Naive thymus-derived CD4-positive, alpha-beta T cell (primary cell): ENCODE measurements at regions not wholly inside any gene's neighbourhood (a gene's known extent, or its start where the extent isn't known, plus 50 kb on each side); places are given as distances from the start of the nearest gene placed in this dataset.

Source experiments
- ATAC-seq: fragments of 150-1000 bp; cut with Tn5 transposase; 2 replicates; pipeline ENCODE4 v1.10.0; 2021; ENCODE audit warnings: mild to moderate bottlenecking, moderate library complexity
- CTCF ChIA-PET: fragments of 350-600 bp; sonication (Branson Sonifier 250); formaldehyde crosslinking; loops from one replicate; lab custom pipeline; 2021; ENCODE audit warnings: antibody characterized with exemption; lab: Charles Lee
- POLR2A ChIA-PET: fragments of 350-600 bp; sonication (Branson Sonifier 250); formaldehyde crosslinking; loops from one replicate; lab custom pipeline; 2021; ENCODE audit warnings: antibody characterized with exemption, inconsistent platforms; lab: Charles Lee
- DNase-seq, 9 donors: peaks; one replicate each; pipeline versions ENCODE4 v3.0.0 to v3.0.0-alpha.2; 2020 to 2022; ENCODE audit warnings: mixed read lengths in 1 of 9
- H3K27ac ChIP-seq: one replicate; pipeline ENCODE4 v1.7.0; 2013; ENCODE audit warnings: mild to moderate bottlenecking, low read depth, low read length, moderate library complexity
- H3K27me3 ChIP-seq, 2 donors: one replicate each; pipeline ENCODE4 v1.7.0; 2013; ENCODE audit warnings: low read length in 2 of 2, mild to moderate bottlenecking in 2 of 2, moderate library complexity in 2 of 2; ENCODE audit not compliant: control insufficient read depth in 2 of 2, insufficient read depth in 2 of 2
- H3K36me3 ChIP-seq, 3 experiments: 1 replicate in 2 of 3; 2 replicates in 1 of 3; pipeline ENCODE4 v1.7.0; 2013; ENCODE audit warnings: low read length in 3 of 3, mild to moderate bottlenecking in 3 of 3, moderate library complexity in 1 of 3; ENCODE audit not compliant: insufficient read depth in 3 of 3, control insufficient read depth in 2 of 3
- H3K4me1 ChIP-seq, 2 donors: one replicate each; pipeline ENCODE4 v1.7.0; 2013; ENCODE audit warnings: low read length in 2 of 2, mild to moderate bottlenecking in 2 of 2, moderate library complexity in 1 of 2; ENCODE audit not compliant: control insufficient read depth in 2 of 2, insufficient read depth in 2 of 2
- H3K4me3 ChIP-seq: 2 replicates; pipeline ENCODE4 v1.7.0; 2013; ENCODE audit warnings: mild to moderate bottlenecking, low read length
- H3K9me3 ChIP-seq, 3 experiments: 1 replicate in 2 of 3; 2 replicates in 1 of 3; pipeline ENCODE4 v1.7.0; 2013; ENCODE audit warnings: low read length in 3 of 3; ENCODE audit not compliant: control insufficient read depth in 2 of 3
- H3K27ac Mint-ChIP-seq, 9 donors: one replicate each; pipeline ENCODE4 v1.8.0; 2020 to 2022; ENCODE audit warnings: mixed read lengths in 9 of 9, mild to moderate bottlenecking in 8 of 9, moderate library complexity in 5 of 9, inconsistent platforms in 2 of 9
- H3K27me3 Mint-ChIP-seq, 5 donors: one replicate each; pipeline ENCODE4 v1.8.0; 2021 to 2022; ENCODE audit warnings: mixed read lengths in 5 of 5, mild to moderate bottlenecking in 1 of 5
- H3K36me3 Mint-ChIP-seq, 5 donors: one replicate each; pipeline ENCODE4 v1.8.0; 2020 to 2022; ENCODE audit warnings: mixed read lengths in 5 of 5, mild to moderate bottlenecking in 3 of 5, inconsistent platforms in 1 of 5
- H3K4me1 Mint-ChIP-seq, 7 donors: one replicate each; pipeline ENCODE4 v1.8.0; 2020 to 2022; ENCODE audit warnings: mixed read lengths in 7 of 7, mild to moderate bottlenecking in 3 of 7, inconsistent platforms in 1 of 7
- H3K4me3 Mint-ChIP-seq, 10 donors: one replicate each; pipeline ENCODE4 v1.8.0; 2020 to 2022; ENCODE audit warnings: mild to moderate bottlenecking in 10 of 10, mixed read lengths in 10 of 10, moderate library complexity in 6 of 10, inconsistent platforms in 2 of 10
- H3K9me3 Mint-ChIP-seq, 11 donors: one replicate each; pipeline ENCODE4 v1.8.0; 2020 to 2022; ENCODE audit warnings: mixed read lengths in 11 of 11, mild to moderate bottlenecking in 4 of 11, inconsistent platforms in 1 of 11, moderate library complexity in 1 of 11
- intact Hi-C, 2 donors: fragments of 100-400 bp; cut with micrococcal nuclease; formaldehyde crosslinking; loops; one replicate each; pipeline ENCODE4 v1.15.1; 2023

DNA sequence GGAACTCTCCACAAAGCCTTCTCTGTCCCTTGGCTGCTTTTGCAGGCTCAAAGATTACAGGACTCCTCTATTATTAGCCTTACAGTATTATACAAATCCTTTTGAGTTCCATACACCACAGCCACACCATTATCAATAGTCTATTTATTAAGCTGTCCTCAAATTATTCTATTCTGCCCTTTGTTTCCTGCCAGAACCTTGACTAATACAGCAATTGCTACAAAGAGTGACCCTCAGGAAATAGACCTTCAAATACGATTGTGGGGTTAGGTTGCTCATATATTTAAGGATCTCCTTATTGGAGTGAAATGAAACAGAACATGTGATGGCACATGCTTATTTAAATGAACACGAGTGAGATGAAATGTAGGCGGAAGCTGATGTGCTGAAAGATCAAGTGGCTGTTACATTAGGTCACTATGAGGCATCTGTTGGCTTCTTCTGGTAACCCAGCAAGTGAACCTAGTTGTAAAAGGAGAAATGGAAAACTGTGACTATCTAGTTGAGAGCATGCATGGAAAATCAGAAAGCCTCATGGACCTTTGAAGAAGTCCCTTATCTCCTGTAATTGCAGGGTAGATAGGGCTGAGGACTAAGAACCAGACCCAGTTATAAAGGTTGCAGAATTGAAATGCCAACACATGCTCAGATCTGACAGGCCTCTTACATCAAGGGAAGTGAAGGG, 75.5 kb downstream of the AVPR1A start:
- intact Hi-C loops: no loop called here
- DNase-seq (no peak), ATAC-seq (no peak)
- ChIA-PET POLR2A (no interaction called here), CTCF (no interaction called here)
- Mint-ChIP-seq H3K4me1 (no peaks in the 10 kb centered on the region), H3K9me3 (peaks cover 0 to 1% (median 0%) of the 10 kb centered on the region in 11 donors), H3K27ac (no peak overlapping the region), H3K27me3 (peaks cover 0 to 7% (median 0%) of the 10 kb centered on the region in 5 donors), H3K4me3 (no peak overlapping the region), H3K36me3 (no peaks in the 10 kb centered on the region)
- Histone ChIP-seq H3K9me3 (no peaks in the 10 kb centered on the region), H3K36me3 (no peaks in the 10 kb centered on the region), H3K27me3 (no peaks in the 10 kb centered on the region), H3K27ac (no peak overlapping the region), H3K4me1 (no peaks in the 10 kb centered on the region), H3K4me3 (no peak overlapping the region)

- Mint-ChIP-seq H3K36me3 (no peaks in the 10 kb centered on the region), H3K27ac (no peak overlapping the region), H3K4me3 (no peak overlapping the region), H3K27me3 (peaks cover 0 to 12% (median 0%) of the 10 kb centered on the region in 5 donors), H3K4me1 (no peaks in the 10 kb centered on the region), H3K9me3 (peaks cover 0 to 1% (median 0%) of the 10 kb centered on the region in 11 donors)
- no peak for ATAC-seq
- Histone ChIP-seq H3K4me3 (no peak overlapping the region), H3K27ac (no peak overlapping the region), H3K4me1 (no peaks in the 10 kb centered on the region), H3K36me3 (no peaks in the 10 kb centered on the region), H3K9me3 (no peaks in the 10 kb centered on the region), H3K27me3 (no peaks in the 10 kb centered on the region)
- no peak for DNase-seq
- ChIA-PET CTCF (no interaction called here), POLR2A (no interaction called here)
- intact Hi-C loops: loop anchor here in 1 of 2 donors (5.0 kb wide), 1 partner anchor 633 kb away; no protein-coding TSS in a partner anchor
Measured at GRCh38 chr12:63070709-63071108, 80.3 kb downstream of the AVPR1A start.

DNA sequence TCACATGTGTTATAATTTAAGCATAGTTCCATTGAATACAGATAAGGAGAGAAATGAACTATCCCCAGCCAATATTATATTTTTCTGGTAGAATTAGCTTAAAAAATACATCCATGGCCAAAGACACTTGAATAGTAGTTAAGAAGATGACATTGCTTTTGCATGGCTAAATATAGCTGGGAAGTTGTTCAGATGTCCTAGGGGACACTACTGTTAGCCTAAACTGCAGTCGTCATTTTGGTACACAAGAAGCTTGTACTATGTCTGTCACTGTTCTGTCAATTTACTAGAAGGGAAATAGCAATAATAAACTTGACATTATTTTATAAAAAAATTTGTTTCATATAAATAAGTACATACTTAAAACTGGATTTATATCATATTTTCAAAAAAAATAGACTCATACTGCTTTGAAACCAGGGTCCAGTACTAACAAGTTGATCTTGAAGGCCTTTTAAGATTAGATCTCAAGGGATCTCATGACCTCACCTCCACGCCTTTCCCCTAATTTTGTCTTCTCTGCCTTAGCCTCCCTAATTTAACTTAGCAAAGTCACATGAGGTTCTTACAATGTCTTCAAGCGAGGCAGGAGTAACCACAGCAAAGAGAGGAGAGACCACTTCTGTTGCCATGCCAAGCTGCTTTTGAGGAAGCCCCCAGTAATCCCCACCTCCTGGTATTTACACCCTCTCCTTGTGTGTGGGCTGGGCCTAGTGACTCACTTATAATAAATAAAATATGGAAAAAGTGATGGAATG, 81.0 kb downstream of the AVPR1A start:
- no peaks in the 10 kb centered on the region for H3K4me1 Mint-ChIP-seq
- H3K27ac ChIP-seq: no peak overlapping the region
- no peak overlapping the region for H3K27ac Mint-ChIP-seq
- ChIA-PET POLR2A (no interaction called here), CTCF (no interaction called here)
- ATAC-seq (no peak), DNase-seq (no peak)
- H3K27me3 ChIP-seq: no peaks in the 10 kb centered on the region
- H3K36me3 Mint-ChIP-seq: no peaks in the 10 kb centered on the region
- no peaks in the 10 kb centered on the region for H3K36me3 ChIP-seq
- H3K4me3 Mint-ChIP-seq: no peak overlapping the region
- no peaks in the 10 kb centered on the region for H3K4me1 ChIP-seq
- intact Hi-C loops: loop anchor here in 1 of 2 donors (5.0 kb wide), 1 partner anchor 633 kb away; no protein-coding TSS in a partner anchor
- H3K4me3 ChIP-seq: no peak overlapping the region
- peaks cover 0 to 1% (median 0%) of the 10 kb centered on the region in 11 donors for H3K9me3 Mint-ChIP-seq
- H3K9me3 ChIP-seq: no peaks in the 10 kb centered on the region
- H3K27me3 Mint-ChIP-seq: peaks cover 0 to 12% (median 0%) of the 10 kb centered on the region in 5 donors

- Mint-ChIP-seq H3K9me3 (peaks cover 0 to 1% (median 0%) of the 10 kb centered on the region in 11 donors), H3K27ac (no peak overlapping the region), H3K4me3 (no peak overlapping the region), H3K4me1 (no peaks in the 10 kb centered on the region), H3K36me3 (no peaks in the 10 kb centered on the region), H3K27me3 (peaks cover 0 to 12% (median 0%) of the 10 kb centered on the region in 5 donors)
- no peak overlapping the region for H3K4me3 ChIP-seq
- ATAC-seq (no peak), DNase-seq (no peak)
- H3K27me3 ChIP-seq: no peaks in the 10 kb centered on the region
- no peak overlapping the region for H3K27ac ChIP-seq
- ChIA-PET POLR2A (no interaction called here), CTCF (no interaction called here)
- intact Hi-C loops: no loop called here
- H3K36me3 ChIP-seq: no peaks in the 10 kb centered on the region
- H3K9me3 ChIP-seq: no peaks in the 10 kb centered on the region
- no peaks in the 10 kb centered on the region for H3K4me1 ChIP-seq
Measured at GRCh38 chr12:63068857-63069442, 82.1 kb downstream of the AVPR1A start.

GRCh38 chr12:63066782-63067181, 84.2 kb downstream of the AVPR1A start:
- DNase-seq (no peak), ATAC-seq (no peak)
- Histone ChIP-seq H3K9me3 (no peaks in the 10 kb centered on the region), H3K4me1 (no peaks in the 10 kb centered on the region), H3K36me3 (no peaks in the 10 kb centered on the region), H3K4me3 (no peak overlapping the region), H3K27me3 (no peaks in the 10 kb centered on the region), H3K27ac (no peak overlapping the region)
- POLR2A ChIA-PET: no interaction called here
- H3K27me3 Mint-ChIP-seq: peaks cover 0 to 5% (median 0%) of the 10 kb centered on the region in 5 donors
- no peak overlapping the region for H3K27ac Mint-ChIP-seq
- H3K4me1 Mint-ChIP-seq: no peaks in the 10 kb centered on the region
- H3K9me3 Mint-ChIP-seq: no peaks in the 10 kb centered on the region
- no peak overlapping the region for H3K4me3 Mint-ChIP-seq
- CTCF ChIA-PET: no interaction called here
- intact Hi-C loops: no loop called here
- no peaks in the 10 kb centered on the region for H3K36me3 Mint-ChIP-seq

DNA sequence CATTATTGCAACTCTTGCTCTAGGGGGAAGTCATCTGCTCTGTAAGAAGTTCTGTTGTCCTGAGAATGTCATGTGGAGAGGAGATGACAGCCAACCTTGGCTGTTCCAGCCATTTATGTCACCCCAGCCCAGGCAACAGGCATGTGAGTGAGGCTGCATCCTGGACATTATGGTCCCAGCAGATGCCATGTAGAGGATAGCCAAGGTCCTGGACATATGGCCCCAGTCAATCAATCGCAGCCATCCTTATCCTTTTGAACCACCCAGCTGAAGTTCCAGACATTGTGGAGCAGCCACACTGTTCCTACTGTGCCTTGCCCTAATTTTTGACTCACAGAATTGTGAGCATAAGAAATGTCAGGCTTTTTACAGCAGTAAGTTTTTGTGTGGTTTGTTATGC, 84.9 kb downstream of the AVPR1A start:
- ChIA-PET POLR2A (no interaction called here), CTCF (no interaction called here)
- Histone ChIP-seq H3K4me3 (no peak overlapping the region), H3K4me1 (no peaks in the 10 kb centered on the region), H3K27me3 (no peaks in the 10 kb centered on the region), H3K36me3 (no peaks in the 10 kb centered on the region), H3K27ac (no peak overlapping the region), H3K9me3 (no peaks in the 10 kb centered on the region)
- DNase-seq: no peak
- H3K9me3 Mint-ChIP-seq: no peaks in the 10 kb centered on the region
- no peaks in the 10 kb centered on the region for H3K36me3 Mint-ChIP-seq
- peaks cover 0 to 7% (median 5%) of the 10 kb centered on the region in 5 donors for H3K27me3 Mint-ChIP-seq
- no peaks in the 10 kb centered on the region for H3K4me1 Mint-ChIP-seq
- no peak overlapping the region for H3K27ac Mint-ChIP-seq
- no peak for ATAC-seq
- intact Hi-C loops: no loop called here
- no peak overlapping the region for H3K4me3 Mint-ChIP-seq
